ENCODE measurements at regions not wholly inside any gene's neighbourhood (a gene's known extent, or its start where the extent isn't known, plus 50 kb on each side); places are given as distances from the start of the nearest gene placed in this dataset.

- no peak overlapping the region for H3K4me3 ChIP-seq (ENCODE audit: low read depth, low read length)
- DNase-seq (ENCODE audit: low read depth): no peak
- TF ChIP-seq, protein P1, sequence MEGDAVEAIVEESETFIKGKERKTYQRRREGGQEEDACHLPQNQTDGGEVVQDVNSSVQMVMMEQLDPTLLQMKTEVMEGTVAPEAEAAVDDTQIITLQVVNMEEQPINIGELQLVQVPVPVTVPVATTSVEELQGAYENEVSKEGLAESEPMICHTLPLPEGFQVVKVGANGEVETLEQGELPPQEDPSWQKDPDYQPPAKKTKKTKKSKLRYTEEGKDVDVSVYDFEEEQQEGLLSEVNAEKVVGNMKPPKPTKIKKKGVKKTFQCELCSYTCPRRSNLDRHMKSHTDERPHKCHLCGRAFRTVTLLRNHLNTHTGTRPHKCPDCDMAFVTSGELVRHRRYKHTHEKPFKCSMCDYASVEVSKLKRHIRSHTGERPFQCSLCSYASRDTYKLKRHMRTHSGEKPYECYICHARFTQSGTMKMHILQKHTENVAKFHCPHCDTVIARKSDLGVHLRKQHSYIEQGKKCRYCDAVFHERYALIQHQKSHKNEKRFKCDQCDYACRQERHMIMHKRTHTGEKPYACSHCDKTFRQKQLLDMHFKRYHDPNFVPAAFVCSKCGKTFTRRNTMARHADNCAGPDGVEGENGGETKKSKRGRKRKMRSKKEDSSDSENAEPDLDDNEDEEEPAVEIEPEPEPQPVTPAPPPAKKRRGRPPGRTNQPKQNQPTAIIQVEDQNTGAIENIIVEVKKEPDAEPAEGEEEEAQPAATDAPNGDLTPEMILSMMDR (IDR thresholded peaks at IDR 0.05; ENCODE audit: control insufficient read depth, extremely low read depth, insufficient read depth): no peak
Observed at GRCh38 chr5:2677689-2678088, 73.8 kb downstream of the IRX2 start.

DNA sequence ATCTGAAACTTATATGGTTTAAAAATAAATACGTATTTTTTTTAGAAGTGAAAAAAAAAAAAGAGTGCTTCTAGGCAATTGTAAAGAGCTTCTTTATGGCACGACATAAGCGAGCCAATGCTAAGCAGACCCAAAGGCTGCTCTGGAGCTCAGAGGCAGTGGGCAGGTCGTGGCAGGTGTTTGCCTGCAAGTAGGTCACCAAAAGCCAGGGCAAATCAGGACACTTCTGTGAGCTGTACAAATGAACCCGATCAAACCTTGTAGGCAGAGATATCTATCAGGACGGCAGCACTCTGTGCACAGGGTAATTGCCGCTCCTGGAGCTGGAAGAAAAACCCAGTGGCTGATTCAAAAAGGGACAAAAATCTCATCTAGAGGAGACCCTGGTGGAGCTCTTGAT is 75.9 kb downstream of the IRX2 start:
- no peak overlapping the region for H3K4me3 ChIP-seq (ENCODE audit: low read depth, low read length)
- DNase-seq (ENCODE audit: low read depth): no peak
- TF ChIP-seq, protein P1 (IDR thresholded peaks at IDR 0.05; ENCODE audit: control insufficient read depth, extremely low read depth, insufficient read depth): no peak

- no peak for DNase-seq (ENCODE audit: low read depth)
- TF ChIP-seq, protein P1 (IDR thresholded peaks at IDR 0.05; ENCODE audit: control insufficient read depth, extremely low read depth, insufficient read depth): no peak
- no peak overlapping the region for H3K4me3 ChIP-seq (ENCODE audit: low read depth, low read length)
Observed at GRCh38 chr5:2674456-2674855, 77.0 kb downstream of the IRX2 start.

DNA sequence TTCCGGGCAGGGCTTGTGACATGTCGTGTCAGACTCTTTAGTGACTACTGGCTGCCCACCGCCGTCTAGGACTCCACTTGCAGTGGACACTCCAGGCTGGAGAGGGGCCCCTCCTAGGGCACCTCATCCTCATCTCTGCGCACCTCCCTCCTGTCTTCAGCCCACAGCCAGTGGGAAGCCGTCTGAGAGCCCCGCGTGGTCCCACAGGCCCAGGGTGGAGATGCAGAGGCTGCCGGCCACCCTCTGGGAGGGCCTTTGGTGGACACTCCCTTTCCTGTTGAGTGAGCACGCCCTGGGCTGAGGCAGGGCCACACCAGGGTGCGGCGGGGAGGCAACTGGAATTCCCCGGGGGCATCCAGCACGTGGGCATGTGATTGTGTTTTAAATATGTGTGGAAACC is 80.5 kb downstream of the IRX2 start:
- no peak overlapping the region for H3K4me3 ChIP-seq (ENCODE audit: low read depth, low read length)
- DNase-seq (ENCODE audit: low read depth): no peak
- TF ChIP-seq, protein P1 (IDR thresholded peaks at IDR 0.05; ENCODE audit: control insufficient read depth, extremely low read depth, insufficient read depth): no peak

GRCh38 chr5:2669913-2670312 is 81.6 kb downstream of the IRX2 start:
- TF ChIP-seq, protein P1 (IDR thresholded peaks at IDR 0.05; ENCODE audit: control insufficient read depth, extremely low read depth, insufficient read depth): no peak
- DNase-seq (ENCODE audit: low read depth): no peak
- H3K4me3 ChIP-seq (ENCODE audit: low read depth, low read length): no peak overlapping the region

DNA sequence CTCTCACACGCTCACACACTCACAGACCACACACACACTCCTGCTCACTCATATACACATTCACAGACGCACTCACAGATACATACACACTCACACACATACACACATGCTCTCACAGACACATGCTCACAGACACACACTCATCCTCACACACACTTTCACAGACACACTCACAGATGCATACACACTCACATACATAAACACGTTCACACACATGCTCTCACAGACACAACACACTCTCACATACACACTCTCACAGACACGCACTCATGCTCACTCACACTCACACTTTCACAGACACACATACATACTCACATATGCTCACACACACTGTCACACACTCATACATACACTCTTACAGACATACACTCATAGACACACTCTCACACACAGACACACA is 82.2 kb downstream of the IRX2 start:
- H3K4me3 ChIP-seq (ENCODE audit: low read depth, low read length): no peak overlapping the region
- no peak for DNase-seq (ENCODE audit: low read depth)
- TF ChIP-seq, protein P1 (IDR thresholded peaks at IDR 0.05; ENCODE audit: control insufficient read depth, extremely low read depth, insufficient read depth): no peak

DNA sequence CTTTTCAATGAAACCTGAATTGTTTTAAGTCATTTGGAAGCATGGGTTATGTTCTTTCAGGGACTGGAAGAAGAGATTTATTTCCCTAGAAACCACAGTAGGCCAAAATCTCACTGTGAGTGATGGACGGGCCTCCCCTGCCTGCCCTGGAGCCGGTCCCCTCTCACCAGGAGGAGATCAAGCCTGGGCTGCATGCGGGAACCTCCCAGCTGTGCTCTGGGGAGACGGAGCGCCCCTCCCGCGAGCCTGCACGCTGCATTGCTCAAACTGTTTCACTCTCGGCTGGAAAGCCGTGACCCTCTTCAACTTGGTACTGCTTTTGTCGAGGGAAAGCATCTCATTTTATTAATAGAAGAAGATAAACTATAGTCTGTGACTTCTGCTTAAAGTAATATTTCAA is 85.4 kb downstream of the IRX2 start:
- TF ChIP-seq, protein P1 (IDR thresholded peaks at IDR 0.05; ENCODE audit: control insufficient read depth, extremely low read depth, insufficient read depth): no peak
- DNase-seq (ENCODE audit: low read depth): no peak
- H3K4me3 ChIP-seq (ENCODE audit: low read depth, low read length): no peak overlapping the region
